ENCODE measurements at regions not wholly inside any gene's neighbourhood (a gene's known extent, or its start where the extent isn't known, plus 50 kb on each side); places are given as distances from the start of the nearest gene placed in this dataset.

GRCh38 chr11:116317212-116317611 is 455.6 kb downstream of the BUD13 start:
- TF ChIP-seq POLR2AphosphoS5 (IDR thresholded peaks at IDR 0.05) (no peak), TAF1 (IDR thresholded peaks at IDR 0.05; ENCODE audit: low read depth) (no peak), EZH2 (IDR thresholded peaks at IDR 0.05; ENCODE audit: borderline replicate concordance, insufficient read depth, low read length, poor library complexity, severe bottlenecking) (no peak), RAD21 (conservative IDR thresholded peaks at IDR 0.05) (no peak), SMC3 (conservative IDR thresholded peaks at IDR 0.05; ENCODE audit: poor library complexity) (no peak), EP300 (conservative IDR thresholded peaks at IDR 0.05; ENCODE audit: poor library complexity, severe bottlenecking) (no peak), MXI1 (conservative IDR thresholded peaks at IDR 0.05; ENCODE audit: poor library complexity, severe bottlenecking) (no peak)
- TF ChIP-seq, protein P1, sequence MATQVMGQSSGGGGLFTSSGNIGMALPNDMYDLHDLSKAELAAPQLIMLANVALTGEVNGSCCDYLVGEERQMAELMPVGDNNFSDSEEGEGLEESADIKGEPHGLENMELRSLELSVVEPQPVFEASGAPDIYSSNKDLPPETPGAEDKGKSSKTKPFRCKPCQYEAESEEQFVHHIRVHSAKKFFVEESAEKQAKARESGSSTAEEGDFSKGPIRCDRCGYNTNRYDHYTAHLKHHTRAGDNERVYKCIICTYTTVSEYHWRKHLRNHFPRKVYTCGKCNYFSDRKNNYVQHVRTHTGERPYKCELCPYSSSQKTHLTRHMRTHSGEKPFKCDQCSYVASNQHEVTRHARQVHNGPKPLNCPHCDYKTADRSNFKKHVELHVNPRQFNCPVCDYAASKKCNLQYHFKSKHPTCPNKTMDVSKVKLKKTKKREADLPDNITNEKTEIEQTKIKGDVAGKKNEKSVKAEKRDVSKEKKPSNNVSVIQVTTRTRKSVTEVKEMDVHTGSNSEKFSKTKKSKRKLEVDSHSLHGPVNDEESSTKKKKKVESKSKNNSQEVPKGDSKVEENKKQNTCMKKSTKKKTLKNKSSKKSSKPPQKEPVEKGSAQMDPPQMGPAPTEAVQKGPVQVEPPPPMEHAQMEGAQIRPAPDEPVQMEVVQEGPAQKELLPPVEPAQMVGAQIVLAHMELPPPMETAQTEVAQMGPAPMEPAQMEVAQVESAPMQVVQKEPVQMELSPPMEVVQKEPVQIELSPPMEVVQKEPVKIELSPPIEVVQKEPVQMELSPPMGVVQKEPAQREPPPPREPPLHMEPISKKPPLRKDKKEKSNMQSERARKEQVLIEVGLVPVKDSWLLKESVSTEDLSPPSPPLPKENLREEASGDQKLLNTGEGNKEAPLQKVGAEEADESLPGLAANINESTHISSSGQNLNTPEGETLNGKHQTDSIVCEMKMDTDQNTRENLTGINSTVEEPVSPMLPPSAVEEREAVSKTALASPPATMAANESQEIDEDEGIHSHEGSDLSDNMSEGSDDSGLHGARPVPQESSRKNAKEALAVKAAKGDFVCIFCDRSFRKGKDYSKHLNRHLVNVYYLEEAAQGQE (IDR thresholded peaks at IDR 0.05; ENCODE audit: borderline replicate concordance) = no peak
- TF ChIP-seq, protein P2, sequence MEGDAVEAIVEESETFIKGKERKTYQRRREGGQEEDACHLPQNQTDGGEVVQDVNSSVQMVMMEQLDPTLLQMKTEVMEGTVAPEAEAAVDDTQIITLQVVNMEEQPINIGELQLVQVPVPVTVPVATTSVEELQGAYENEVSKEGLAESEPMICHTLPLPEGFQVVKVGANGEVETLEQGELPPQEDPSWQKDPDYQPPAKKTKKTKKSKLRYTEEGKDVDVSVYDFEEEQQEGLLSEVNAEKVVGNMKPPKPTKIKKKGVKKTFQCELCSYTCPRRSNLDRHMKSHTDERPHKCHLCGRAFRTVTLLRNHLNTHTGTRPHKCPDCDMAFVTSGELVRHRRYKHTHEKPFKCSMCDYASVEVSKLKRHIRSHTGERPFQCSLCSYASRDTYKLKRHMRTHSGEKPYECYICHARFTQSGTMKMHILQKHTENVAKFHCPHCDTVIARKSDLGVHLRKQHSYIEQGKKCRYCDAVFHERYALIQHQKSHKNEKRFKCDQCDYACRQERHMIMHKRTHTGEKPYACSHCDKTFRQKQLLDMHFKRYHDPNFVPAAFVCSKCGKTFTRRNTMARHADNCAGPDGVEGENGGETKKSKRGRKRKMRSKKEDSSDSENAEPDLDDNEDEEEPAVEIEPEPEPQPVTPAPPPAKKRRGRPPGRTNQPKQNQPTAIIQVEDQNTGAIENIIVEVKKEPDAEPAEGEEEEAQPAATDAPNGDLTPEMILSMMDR (IDR thresholded peaks at IDR 0.05; ENCODE audit: poor library complexity, severe bottlenecking) = no peak
- Histone ChIP-seq H3K9ac (ENCODE audit: low read length) (no peak overlapping the region), H3K4me2 (ENCODE audit: low read length) (no peak overlapping the region), H3F3A (ENCODE audit: insufficient read depth, low read length, poor library complexity, severe bottlenecking) (no peaks in the 10 kb centered on the region), H3K9me3 (ENCODE audit: low read length) (no peaks in the 10 kb centered on the region), H2AFZ (ENCODE audit: low read depth, low read length) (no peak overlapping the region), H4K20me1 (ENCODE audit: insufficient read depth) (no peaks in the 10 kb centered on the region), H3K36me3 (ENCODE audit: insufficient read depth, low read length) (no peaks in the 10 kb centered on the region), H3K4me3 (ENCODE audit: low read length) (no peak overlapping the region), H3K9me2 (ENCODE audit: insufficient read depth, low read length) (no peaks in the 10 kb centered on the region), H3K27me3 (ENCODE audit: insufficient read depth, low read depth, low read length) (no peaks in the 10 kb centered on the region), H3K27ac (ENCODE audit: low read length) (no peak overlapping the region), H3K79me2 (replicated peaks; ENCODE audit: insufficient read depth, low read length) (no peaks in the 10 kb centered on the region)

DNA sequence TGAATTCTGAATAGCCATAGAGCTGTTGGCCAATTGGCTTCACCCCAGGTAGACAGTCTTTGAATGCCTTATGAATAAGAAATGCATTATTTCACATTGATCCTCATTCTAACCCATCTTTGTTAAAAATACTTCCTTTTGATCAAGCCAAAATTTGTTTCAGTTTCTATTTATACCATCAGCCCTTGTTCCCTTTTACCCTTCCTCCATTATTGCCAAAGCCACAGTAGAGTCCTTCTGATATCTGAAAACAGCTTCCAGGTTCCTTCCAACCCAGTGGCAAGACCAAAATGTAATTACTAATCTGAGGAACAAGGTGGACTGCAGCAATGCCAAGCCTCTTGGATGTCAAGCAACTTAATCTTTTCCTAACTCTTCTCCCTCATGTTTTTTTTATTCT is 458.8 kb downstream of the BUD13 start:
- H3K79me2 ChIP-seq (replicated peaks; ENCODE audit: insufficient read depth, low read length) = no peaks in the 10 kb centered on the region
- no peaks in the 10 kb centered on the region for H3K9me3 ChIP-seq (ENCODE audit: low read length)
- no peaks in the 10 kb centered on the region for H3K36me3 ChIP-seq (ENCODE audit: insufficient read depth, low read length)
- TF ChIP-seq MXI1 (conservative IDR thresholded peaks at IDR 0.05; ENCODE audit: poor library complexity, severe bottlenecking) (no peak), RAD21 (conservative IDR thresholded peaks at IDR 0.05) (no peak), EP300 (conservative IDR thresholded peaks at IDR 0.05; ENCODE audit: poor library complexity, severe bottlenecking) (no peak), TAF1 (IDR thresholded peaks at IDR 0.05; ENCODE audit: low read depth) (no peak), POLR2AphosphoS5 (IDR thresholded peaks at IDR 0.05) (no peak), EZH2 (IDR thresholded peaks at IDR 0.05; ENCODE audit: borderline replicate concordance, insufficient read depth, low read length, poor library complexity, severe bottlenecking) (no peak)
- TF ChIP-seq, protein P2 (IDR thresholded peaks at IDR 0.05; ENCODE audit: poor library complexity, severe bottlenecking) = no peak
- no peak overlapping the region for H2AFZ ChIP-seq (ENCODE audit: low read depth, low read length)
- H3K4me3 ChIP-seq (ENCODE audit: low read length) = no peak overlapping the region
- H3K9ac ChIP-seq (ENCODE audit: low read length) = no peak overlapping the region
- no peaks in the 10 kb centered on the region for H3K9me2 ChIP-seq (ENCODE audit: insufficient read depth, low read length)
- H4K20me1 ChIP-seq (ENCODE audit: insufficient read depth) = no peaks in the 10 kb centered on the region
- H3K27ac ChIP-seq (ENCODE audit: low read length) = no peak overlapping the region
- H3K4me2 ChIP-seq (ENCODE audit: low read length) = no peak overlapping the region
- no peaks in the 10 kb centered on the region for H3F3A ChIP-seq (ENCODE audit: insufficient read depth, low read length, poor library complexity, severe bottlenecking)
- no peaks in the 10 kb centered on the region for H3K27me3 ChIP-seq (ENCODE audit: insufficient read depth, low read depth, low read length)

All from neural cell (in vitro differentiated cells).